ENCODE measurements at regions not wholly inside any gene's neighbourhood (a gene's known extent, or its start where the extent isn't known, plus 50 kb on each side); places are given as distances from the start of the nearest gene placed in this dataset.

DNA sequence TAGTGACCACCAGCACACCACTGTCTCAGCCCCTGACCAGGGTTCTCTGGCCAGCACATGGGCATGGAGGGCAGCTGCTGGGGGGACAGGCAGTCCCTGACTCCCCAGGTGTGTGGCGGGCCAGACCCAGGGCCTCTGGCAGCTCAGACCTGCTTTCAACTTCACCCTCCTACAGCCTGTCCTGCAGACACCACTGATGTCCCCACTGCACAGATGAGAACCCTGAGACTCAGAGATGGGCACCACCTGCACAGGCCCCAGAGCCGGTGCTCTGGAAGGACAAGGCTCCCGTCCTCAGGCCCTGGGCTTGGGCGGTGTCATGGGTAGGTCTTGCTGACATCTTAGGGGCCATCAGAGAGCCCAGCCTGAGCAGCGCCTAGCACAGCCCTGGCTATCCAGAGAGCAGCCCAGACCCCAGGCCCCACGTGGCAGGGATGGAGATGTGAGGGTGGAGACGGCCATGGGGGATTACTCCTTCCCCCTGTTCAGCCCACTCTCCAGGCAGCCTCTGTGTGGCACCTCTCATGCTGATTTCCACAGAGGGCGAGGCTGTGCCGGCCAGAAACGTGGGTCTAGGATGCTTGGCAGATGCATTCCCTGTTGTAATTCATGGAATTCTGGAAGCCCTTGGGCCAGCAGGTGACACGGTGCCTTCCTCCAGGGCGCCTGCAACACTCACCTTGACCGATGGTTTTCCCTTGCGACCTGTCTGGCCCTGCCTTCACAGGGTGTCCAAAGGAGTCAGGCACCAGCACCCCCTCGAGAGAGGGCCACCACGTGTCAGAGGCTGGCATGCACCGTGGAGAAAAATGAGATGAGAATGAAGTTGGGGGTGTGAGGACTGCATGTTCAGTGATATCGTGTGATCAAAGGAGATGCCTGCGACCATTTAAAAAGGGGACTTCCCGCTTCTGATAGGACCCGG, 61.2 kb upstream of the GLI2 start:
- TF ChIP-seq TAF1 (IDR thresholded peaks at IDR 0.05; ENCODE audit: low read depth, low read length) (no peak), POLR2A (IDR thresholded peaks at IDR 0.05; ENCODE audit: low read depth, low read length) (no peak)

Measured in GM12891 (cell line).